ENCODE measurements at regions not wholly inside any gene's neighbourhood (a gene's known extent, or its start where the extent isn't known, plus 50 kb on each side); places are given as distances from the start of the nearest gene placed in this dataset.
A peak's percentile ranks its signal among the peaks of the same experiment; 100 is the strongest.

- TF ChIP-seq CTCF (conservative IDR thresholded peaks at IDR 0.05; ENCODE audit: low read length) (no peak), EZH2phosphoT487 (IDR thresholded peaks at IDR 0.05; ENCODE audit: borderline replicate concordance, low read depth, low read length) (no peak)
- Histone ChIP-seq H3K4me3 (ENCODE audit: low read depth, low read length, poor library complexity, severe bottlenecking) (no peak overlapping the region), H2AFZ (ENCODE audit: low read length) (no peak overlapping the region), H3K36me3 (ENCODE audit: insufficient read depth, low read length) (no peaks in the 10 kb centered on the region), H3K27ac (ENCODE audit: low read depth, low read length, poor library complexity, severe bottlenecking) (no peak overlapping the region), H3K4me2 (ENCODE audit: low read length) (no peak overlapping the region), H3K4me1 (ENCODE audit: insufficient read depth, low read length, poor library complexity, severe bottlenecking) (no peaks in the 10 kb centered on the region), H3K79me2 (ENCODE audit: insufficient read depth, low read depth, low read length) (no peaks in the 10 kb centered on the region), H3K9me2 (ENCODE audit: insufficient read depth, low read length) (no peaks in the 10 kb centered on the region), H4K20me1 (ENCODE audit: insufficient read depth, low read length) (no peaks in the 10 kb centered on the region), H3K9me3 (ENCODE audit: low read length) (no peaks in the 10 kb centered on the region)
- ChIA-PET CTCF (ENCODE audit: unreplicated experiment) (no interaction called here), POLR2A (no interaction called here)
- no peak for DNase-seq (ENCODE audit: low spot score)
- no TSS peak for BruUV-seq (replicated peaks)
- intact Hi-C loops (cut with micrococcal nuclease; ENCODE audit: unreplicated experiment): no loop called here
These were observed 350.1 kb upstream of the PCDH7 start for GRCh38 chr4:30370105-30370504.

- POLR2A ChIA-PET: interaction anchor here (0.6 kb wide), 1 partner anchor 395 kb away, joined by 3 read pairs; no protein-coding TSS in a partner anchor
- H3K9me2 ChIP-seq (ENCODE audit: insufficient read depth, low read length): no peaks in the 10 kb centered on the region
- H4K20me1 ChIP-seq (ENCODE audit: insufficient read depth, low read length): no peaks in the 10 kb centered on the region
- H3K27ac ChIP-seq (ENCODE audit: low read depth, low read length, poor library complexity, severe bottlenecking): no peak overlapping the region
- no peaks in the 10 kb centered on the region for H3K9me3 ChIP-seq (ENCODE audit: low read length)
- TF ChIP-seq EZH2phosphoT487 (IDR thresholded peaks at IDR 0.05; ENCODE audit: borderline replicate concordance, low read depth, low read length) (no peak), CTCF (conservative IDR thresholded peaks at IDR 0.05; ENCODE audit: low read length) (peak; percentile 90)
- no peaks in the 10 kb centered on the region for H3K79me2 ChIP-seq (ENCODE audit: insufficient read depth, low read depth, low read length)
- H3K4me1 ChIP-seq (ENCODE audit: insufficient read depth, low read length, poor library complexity, severe bottlenecking): no peaks in the 10 kb centered on the region
- H3K4me2 ChIP-seq (ENCODE audit: low read length): no peak overlapping the region
- CTCF ChIA-PET (ENCODE audit: unreplicated experiment): no interaction called here
- intact Hi-C loops (cut with micrococcal nuclease; ENCODE audit: unreplicated experiment): no loop called here
- peak; percentile 54 for DNase-seq (ENCODE audit: low spot score)
- no TSS peak for BruUV-seq (replicated peaks)
- H3K36me3 ChIP-seq (ENCODE audit: insufficient read depth, low read length): no peaks in the 10 kb centered on the region
- no peak overlapping the region for H2AFZ ChIP-seq (ENCODE audit: low read length)
- H3K4me3 ChIP-seq (ENCODE audit: low read depth, low read length, poor library complexity, severe bottlenecking): no peak overlapping the region
These were observed 339.7 kb upstream of the PCDH7 start for GRCh38 chr4:30380404-30380998.

- ChIA-PET POLR2A (no interaction called here), CTCF (ENCODE audit: unreplicated experiment) (no interaction called here)
- TF ChIP-seq EZH2phosphoT487 (IDR thresholded peaks at IDR 0.05; ENCODE audit: borderline replicate concordance, low read depth, low read length) (no peak), CTCF (conservative IDR thresholded peaks at IDR 0.05; ENCODE audit: low read length) (no peak)
- Histone ChIP-seq H2AFZ (ENCODE audit: low read length) (no peak overlapping the region), H3K27ac (ENCODE audit: low read depth, low read length, poor library complexity, severe bottlenecking) (no peak overlapping the region), H3K36me3 (ENCODE audit: insufficient read depth, low read length) (no peaks in the 10 kb centered on the region), H3K9me2 (ENCODE audit: insufficient read depth, low read length) (no peaks in the 10 kb centered on the region), H3K79me2 (ENCODE audit: insufficient read depth, low read depth, low read length) (no peaks in the 10 kb centered on the region), H3K4me2 (ENCODE audit: low read length) (no peak overlapping the region), H3K9me3 (ENCODE audit: low read length) (no peaks in the 10 kb centered on the region), H4K20me1 (ENCODE audit: insufficient read depth, low read length) (no peaks in the 10 kb centered on the region), H3K4me3 (ENCODE audit: low read depth, low read length, poor library complexity, severe bottlenecking) (no peak overlapping the region), H3K4me1 (ENCODE audit: insufficient read depth, low read length, poor library complexity, severe bottlenecking) (no peaks in the 10 kb centered on the region)
- intact Hi-C loops (cut with micrococcal nuclease; ENCODE audit: unreplicated experiment): no loop called here
- BruUV-seq (replicated peaks): no TSS peak
- no peak for DNase-seq (ENCODE audit: low spot score)
These were observed 334.5 kb upstream of the PCDH7 start for GRCh38 chr4:30385650-30386049.
